Hepatocyte (in vitro differentiated cells): ENCODE measurements at regions not wholly inside any gene's neighbourhood (a gene's known extent, or its start where the extent isn't known, plus 50 kb on each side); places are given as distances from the start of the nearest gene placed in this dataset.

ENCODE experiments used
- DNase-seq: peaks from one replicate; pipeline ENCODE4 v3.0.0-alpha.2; 2016; ENCODE audit warnings: low spot score
- H2AFZ ChIP-seq: fragments of 200-600 bp; sonication (generic); 2 replicates; pipeline ENCODE4 v1.6.0; 2016; ENCODE audit warnings: antibody characterized with exemption, mild to moderate bottlenecking
- H3K27ac ChIP-seq: fragments of 200-600 bp; sonication (generic); 2 replicates; pipeline ENCODE4 v1.5.1; 2016; ENCODE audit warnings: mild to moderate bottlenecking
- H3K27me3 ChIP-seq: fragments of 200-600 bp; sonication (generic); 2 replicates; pipeline ENCODE4 v1.6.1; 2016
- H3K36me3 ChIP-seq: fragments of 200-600 bp; sonication (generic); replicated peaks from 2 replicates; pipeline ENCODE4 v1.5.1; 2016; ENCODE audit warnings: low read depth; ENCODE audit not compliant: insufficient read depth
- H3K4me1 ChIP-seq: fragments of 200-600 bp; sonication (generic); 2 replicates; pipeline ENCODE4 v1.5.1; 2016; ENCODE audit warnings: mild to moderate bottlenecking, moderate library complexity; ENCODE audit not compliant: insufficient read depth
- H3K4me2 ChIP-seq: fragments of 200-600 bp; sonication (generic); 2 replicates; pipeline ENCODE4 v1.6.0; 2016
- H3K4me3 ChIP-seq: fragments of 200-600 bp; sonication (generic); 2 replicates; pipeline ENCODE4 v1.5.1; 2016; ENCODE audit warnings: mild to moderate bottlenecking
- H3K79me2 ChIP-seq: fragments of 200-600 bp; sonication (generic); 2 replicates; pipeline ENCODE4 v1.6.0; 2017; ENCODE audit warnings: mild to moderate bottlenecking
- H3K9me2 ChIP-seq: fragments of 200-600 bp; sonication (generic); replicated peaks from 2 replicates; pipeline ENCODE4 v1.6.0; 2017; ENCODE audit warnings: mild to moderate bottlenecking; ENCODE audit not compliant: insufficient read depth
- H3K9me3 ChIP-seq: fragments of 200-600 bp; sonication (generic); 2 replicates; pipeline ENCODE4 v1.5.1; 2016; ENCODE audit warnings: low read depth, mild to moderate bottlenecking
- H4K20me1 ChIP-seq: fragments of 200-600 bp; sonication (generic); 2 replicates; pipeline ENCODE4 v1.6.0; 2016; ENCODE audit warnings: mild to moderate bottlenecking; ENCODE audit not compliant: insufficient read depth, poor library complexity, severe bottlenecking
- CTCF ChIP-seq: fragments of 200-600 bp; sonication (generic); IDR thresholded peaks from 2 replicates; pipeline ENCODE4 v1.5.1; 2016; ENCODE audit warnings: antibody characterized with exemption, mild to moderate bottlenecking; ENCODE audit not compliant: poor library complexity
- EZH2 ChIP-seq: fragments of 200-600 bp; sonication (generic); IDR thresholded peaks from 2 replicates; pipeline ENCODE4 v1.6.1; 2016; ENCODE audit warnings: antibody characterized with exemption, mild to moderate bottlenecking, borderline replicate concordance
- EZH2phosphoT487 ChIP-seq: fragments of 200-600 bp; sonication (generic); IDR thresholded peaks from one replicate; pipeline ENCODE4 v1.6.1; 2018; ENCODE audit warnings: antibody characterized with exemption, mild to moderate bottlenecking, low read depth, moderate library complexity; ENCODE audit not compliant: unreplicated experiment, severe bottlenecking
- WGBS: methylation state at CpG from one replicate; pipeline ENCODE4 v1.1.6; 2016; ENCODE audit warnings: low lambda C conversion rate; ENCODE audit errors: missing lambda C conversion rate; 5-methylcytosine and 5-hydroxymethylcytosine counted together

GRCh38 chr1:164017239-164017638 lies 541.7 kb upstream of the PBX1 start:
- no peaks in the 10 kb centered on the region for H3K36me3 ChIP-seq
- no peaks in the 10 kb centered on the region for H3K9me2 ChIP-seq
- WGBS, result 100% methylated on average over 1 of the region's 1 CpG
- H4K20me1 ChIP-seq, result no peaks in the 10 kb centered on the region
- no peaks in the 10 kb centered on the region for H3K27me3 ChIP-seq
- H3K79me2 ChIP-seq, result no peaks in the 10 kb centered on the region
- peak; percentile 3 for DNase-seq
- no peak overlapping the region for H3K27ac ChIP-seq
- no peak overlapping the region for H2AFZ ChIP-seq
- H3K9me3 ChIP-seq, result no peaks in the 10 kb centered on the region
- H3K4me1 ChIP-seq, result no peaks in the 10 kb centered on the region
- no peak overlapping the region for H3K4me3 ChIP-seq
- H3K4me2 ChIP-seq, result no peak overlapping the region
- TF ChIP-seq EZH2 (no peak), EZH2phosphoT487 (no peak), CTCF (no peak)

DNA sequence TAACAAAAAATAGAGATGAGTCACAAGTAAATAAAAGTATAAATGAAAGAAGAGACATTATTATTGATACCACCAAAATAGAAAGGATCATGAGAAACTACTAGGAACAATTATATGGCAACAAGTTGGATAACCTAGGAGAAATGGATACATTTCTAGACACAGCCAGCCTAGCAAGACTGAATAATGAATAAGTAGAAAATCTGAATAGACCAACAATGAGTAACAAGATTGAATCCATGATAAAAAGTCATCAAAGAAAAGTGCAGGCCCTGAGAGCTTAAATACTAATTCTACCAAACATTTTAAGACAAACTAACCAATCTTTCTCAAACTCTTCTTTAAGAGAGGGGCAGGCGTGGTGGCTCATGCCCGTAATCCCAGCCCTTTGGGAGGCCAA lies 538.6 kb upstream of the PBX1 start:
- TF ChIP-seq CTCF (no peak), EZH2phosphoT487 (no peak), EZH2 (no peak)
- Histone ChIP-seq H3K4me3 (no peak overlapping the region), H3K9me2 (no peaks in the 10 kb centered on the region), H3K9me3 (no peaks in the 10 kb centered on the region), H3K27me3 (no peaks in the 10 kb centered on the region), H3K4me2 (no peak overlapping the region), H3K27ac (no peak overlapping the region), H3K4me1 (no peaks in the 10 kb centered on the region), H2AFZ (no peak overlapping the region), H3K79me2 (no peaks in the 10 kb centered on the region), H4K20me1 (no peaks in the 10 kb centered on the region), H3K36me3 (no peaks in the 10 kb centered on the region)
- DNase-seq, result no peak
- WGBS, result 88% methylated on average over 2 of the region's 2 CpGs

DNA sequence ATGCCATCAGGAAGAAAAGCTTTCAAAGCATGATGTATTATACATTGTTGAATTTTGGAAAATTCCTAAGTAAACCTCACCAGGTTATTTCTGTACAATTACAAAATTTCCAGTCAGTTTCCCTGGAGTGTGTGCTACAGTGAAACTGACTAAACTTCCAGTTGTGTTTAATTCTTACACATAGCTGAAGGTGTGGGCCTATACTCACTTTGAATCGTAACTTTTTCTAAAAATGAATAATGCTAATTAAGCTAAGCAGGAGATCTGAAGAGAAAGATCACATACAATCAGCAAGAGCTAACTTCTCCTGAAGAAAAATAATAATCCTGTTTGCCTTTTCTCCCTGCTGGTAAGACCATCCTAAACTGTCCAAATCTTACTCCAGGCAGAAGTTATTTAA lies 537.2 kb upstream of the PBX1 start:
- no peak for DNase-seq
- H3K27ac ChIP-seq, result no peak overlapping the region
- H3K9me3 ChIP-seq, result no peaks in the 10 kb centered on the region
- H3K4me3 ChIP-seq, result no peak overlapping the region
- H2AFZ ChIP-seq, result no peak overlapping the region
- no peaks in the 10 kb centered on the region for H3K79me2 ChIP-seq
- no peaks in the 10 kb centered on the region for H4K20me1 ChIP-seq
- no peaks in the 10 kb centered on the region for H3K36me3 ChIP-seq
- no peak overlapping the region for H3K4me2 ChIP-seq
- no peaks in the 10 kb centered on the region for H3K4me1 ChIP-seq
- 85% methylated on average over 1 of the region's 1 CpG for WGBS
- TF ChIP-seq EZH2, result no peak
- no peak for TF ChIP-seq EZH2phosphoT487
- no peaks in the 10 kb centered on the region for H3K9me2 ChIP-seq
- no peaks in the 10 kb centered on the region for H3K27me3 ChIP-seq

GRCh38 chr1:164033782-164034181 lies 525.2 kb upstream of the PBX1 start:
- no peak overlapping the region for H2AFZ ChIP-seq
- 94% methylated on average over 1 of the region's 1 CpG for WGBS
- TF ChIP-seq EZH2phosphoT487 (no peak), EZH2 (no peak), CTCF (no peak)

More at GRCh38 chr1:164033782-164034181, 525.2 kb upstream of the PBX1 start:
- Histone ChIP-seq H3K36me3 (no peaks in the 10 kb centered on the region), H3K4me1 (no peaks in the 10 kb centered on the region), H4K20me1 (no peaks in the 10 kb centered on the region), H3K4me2 (no peak overlapping the region), H3K79me2 (no peaks in the 10 kb centered on the region), H3K9me3 (no peaks in the 10 kb centered on the region), H3K9me2 (no peaks in the 10 kb centered on the region), H3K4me3 (no peak overlapping the region), H3K27me3 (no peaks in the 10 kb centered on the region), H3K27ac (no peak overlapping the region)
- no peak for DNase-seq
